ENCODE measurements at regions not wholly inside any gene's neighbourhood (a gene's known extent, or its start where the extent isn't known, plus 50 kb on each side); places are given as distances from the start of the nearest gene placed in this dataset.

GRCh38 chr20:17875106-17875980 lies 93.3 kb downstream of the SNX5 start (continued):
- TF ChIP-seq IKZF4 (CRISPR knock-in tag; IDR thresholded peaks at IDR 0.05; ENCODE audit: borderline replicate concordance, low read depth, not compliant biosample characterization) (no peak), JUNB (CRISPR knock-in tag; IDR thresholded peaks at IDR 0.05; ENCODE audit: borderline replicate concordance) (no peak), PBX3 (CRISPR knock-in tag; IDR thresholded peaks at IDR 0.05; ENCODE audit: borderline replicate concordance) (no peak), ZNF614 (CRISPR knock-in tag; IDR thresholded peaks at IDR 0.05; ENCODE audit: borderline replicate concordance) (peak; percentile 89), ATRX (CRISPR knock-in tag; IDR thresholded peaks at IDR 0.05; ENCODE audit: borderline replicate concordance) (no peak), ZNF572 (CRISPR knock-in tag; IDR thresholded peaks at IDR 0.05) (peak; percentile 65; the same call in 1 of the 2 replicates), MAZ (IDR thresholded peaks at IDR 0.05; ENCODE audit: borderline replicate concordance, low read depth, low read length) (no peak), MAZ (CRISPR knock-in tag; IDR thresholded peaks at IDR 0.05; ENCODE audit: low read depth) (peak; percentile 91), RBM39 (IDR thresholded peaks at IDR 0.05; ENCODE audit: low read depth, low read length, poor library complexity, severe bottlenecking) (peak; percentile 44), ZBTB2 (CRISPR knock-in tag; IDR thresholded peaks at IDR 0.05; ENCODE audit: low read depth) (no peak), SAFB2 (CRISPR knock-in tag; IDR thresholded peaks at IDR 0.05; ENCODE audit: borderline replicate concordance, low read depth) (0 out of 2 replicates have a peak, but pooled peaks have one; percentile 63), FOXA3 (CRISPR knock-in tag; IDR thresholded peaks at IDR 0.05) (peak; percentile 90), SMC3 (IDR thresholded peaks at IDR 0.05; ENCODE audit: low read length) (no peak), HNRNPL (IDR thresholded peaks at IDR 0.05; ENCODE audit: low read depth, low read length) (peak; percentile 100), MED8 (CRISPR knock-in tag; IDR thresholded peaks at IDR 0.05; ENCODE audit: insufficient replicate concordance) (peak; percentile 81), HDAC6 (IDR thresholded peaks at IDR 0.05; ENCODE audit: low read depth, low read length) (no peak), RARA (CRISPR knock-in tag; IDR thresholded peaks at IDR 0.05) (peak; percentile 90), ZNF232 (CRISPR knock-in tag; IDR thresholded peaks at IDR 0.05; ENCODE audit: borderline replicate concordance) (no peak), ZNF362 (CRISPR knock-in tag; IDR thresholded peaks at IDR 0.05; ENCODE audit: borderline replicate concordance) (peak; percentile 75), CBX2 (IDR thresholded peaks at IDR 0.05; ENCODE audit: low read depth, low read length) (no peak), CBX2 (CRISPR knock-in tag; IDR thresholded peaks at IDR 0.05; ENCODE audit: low read depth) (no peak), ZNF607 (CRISPR knock-in tag; IDR thresholded peaks at IDR 0.05; ENCODE audit: borderline replicate concordance) (no peak; the same call in 1 of the 2 replicates), HIVEP1 (CRISPR knock-in tag; IDR thresholded peaks at IDR 0.05) (peak; percentile 76; the same call in 1 of the 2 replicates), ZNF329 (CRISPR knock-in tag; IDR thresholded peaks at IDR 0.05; ENCODE audit: low read depth) (no peak), BORCS8-MEF2B (CRISPR knock-in tag; IDR thresholded peaks at IDR 0.05) (peak; percentile 73; the same call in 1 of the 2 replicates), NPAS2 (CRISPR knock-in tag; IDR thresholded peaks at IDR 0.05; ENCODE audit: borderline replicate concordance) (no peak), ZFY (CRISPR knock-in tag; IDR thresholded peaks at IDR 0.05) (peak; percentile 69; the same call in 1 of the 2 replicates)

Measured in HepG2 (cell line).